ENCODE measurements at regions not wholly inside any gene's neighbourhood (a gene's known extent, or its start where the extent isn't known, plus 50 kb on each side); places are given as distances from the start of the nearest gene placed in this dataset.

GRCh38 chr13:40075281-40075680, 419.8 kb downstream of the COG6 start:
- Histone ChIP-seq H2AFZ (ENCODE audit: low read length) (no peak overlapping the region), H3K27ac (ENCODE audit: low read depth, low read length, poor library complexity, severe bottlenecking) (no peak overlapping the region), H3K9me2 (ENCODE audit: low read depth, low read length) (no peaks in the 10 kb centered on the region), H3K4me3 (ENCODE audit: low read depth, low read length, poor library complexity, severe bottlenecking) (no peak overlapping the region), H4K20me1 (ENCODE audit: insufficient read depth, low read length) (no peaks in the 10 kb centered on the region), H3K9ac (ENCODE audit: low read length) (no peak overlapping the region), H3K79me2 (ENCODE audit: insufficient read depth, low read length) (no peaks in the 10 kb centered on the region), H3F3A (ENCODE audit: insufficient read depth, low read length) (no peaks in the 10 kb centered on the region), H3K27me3 (ENCODE audit: insufficient read depth, low read length) (no peaks in the 10 kb centered on the region), H3K36me3 (ENCODE audit: insufficient read depth, low read length) (no peaks in the 10 kb centered on the region), H3K4me2 (ENCODE audit: low read length) (no peak overlapping the region), H3K4me1 (ENCODE audit: insufficient read depth, low read length, severe bottlenecking) (peaks cover 24% of the 10 kb centered on the region), H3K9me3 (ENCODE audit: low read length) (no peaks in the 10 kb centered on the region)
- TF ChIP-seq CTCF (IDR thresholded peaks at IDR 0.05; ENCODE audit: low read length): no peak
- TF ChIP-seq EZH2 (IDR thresholded peaks at IDR 0.05; ENCODE audit: borderline replicate concordance, low read length): no peak

DNA sequence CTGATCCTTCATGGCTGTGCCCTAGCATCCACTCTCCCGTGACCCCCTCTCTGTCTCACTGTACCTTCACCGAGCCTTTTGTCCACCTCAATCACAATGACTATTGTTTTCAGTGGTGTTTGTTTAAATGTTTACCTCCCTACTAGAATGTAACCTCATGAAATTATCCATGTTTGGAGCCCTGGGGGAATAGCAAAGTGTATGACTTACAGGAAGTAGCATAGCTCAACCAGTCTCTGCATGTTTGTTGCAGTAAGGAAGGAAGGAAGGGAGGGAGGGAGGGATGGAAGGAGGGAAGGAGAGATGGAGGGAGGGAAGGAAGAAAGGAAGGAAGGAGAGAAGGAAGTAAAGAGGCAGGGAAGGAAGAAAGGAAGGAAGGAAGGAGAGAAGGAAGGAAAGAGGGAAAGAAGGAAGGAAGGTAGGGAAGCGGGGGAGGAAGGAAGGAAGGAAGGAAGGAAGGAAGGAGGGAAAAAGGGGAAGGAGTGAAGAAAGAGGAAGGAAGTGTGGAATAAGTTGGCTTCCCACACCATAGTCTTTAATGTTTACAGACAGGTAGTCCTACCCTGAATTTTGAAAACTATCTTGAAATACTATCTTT, 421.4 kb downstream of the COG6 start:
- Histone ChIP-seq H3K79me2 (ENCODE audit: insufficient read depth, low read length) (no peaks in the 10 kb centered on the region), H3K4me1 (ENCODE audit: insufficient read depth, low read length, severe bottlenecking) (peaks cover 12% of the 10 kb centered on the region), H3K9me2 (ENCODE audit: low read depth, low read length) (no peaks in the 10 kb centered on the region), H3K36me3 (ENCODE audit: insufficient read depth, low read length) (peaks cover 11% of the 10 kb centered on the region), H3K9ac (ENCODE audit: low read length) (no peak overlapping the region), H3K9me3 (ENCODE audit: low read length) (no peaks in the 10 kb centered on the region), H3K27me3 (ENCODE audit: insufficient read depth, low read length) (no peaks in the 10 kb centered on the region), H2AFZ (ENCODE audit: low read length) (no peak overlapping the region), H4K20me1 (ENCODE audit: insufficient read depth, low read length) (no peaks in the 10 kb centered on the region), H3K4me3 (ENCODE audit: low read depth, low read length, poor library complexity, severe bottlenecking) (no peak overlapping the region), H3F3A (ENCODE audit: insufficient read depth, low read length) (no peaks in the 10 kb centered on the region), H3K4me2 (ENCODE audit: low read length) (no peak overlapping the region), H3K27ac (ENCODE audit: low read depth, low read length, poor library complexity, severe bottlenecking) (no peak overlapping the region)
- TF ChIP-seq CTCF (IDR thresholded peaks at IDR 0.05; ENCODE audit: low read length) (no peak), EZH2 (IDR thresholded peaks at IDR 0.05; ENCODE audit: borderline replicate concordance, low read length) (no peak)

DNA sequence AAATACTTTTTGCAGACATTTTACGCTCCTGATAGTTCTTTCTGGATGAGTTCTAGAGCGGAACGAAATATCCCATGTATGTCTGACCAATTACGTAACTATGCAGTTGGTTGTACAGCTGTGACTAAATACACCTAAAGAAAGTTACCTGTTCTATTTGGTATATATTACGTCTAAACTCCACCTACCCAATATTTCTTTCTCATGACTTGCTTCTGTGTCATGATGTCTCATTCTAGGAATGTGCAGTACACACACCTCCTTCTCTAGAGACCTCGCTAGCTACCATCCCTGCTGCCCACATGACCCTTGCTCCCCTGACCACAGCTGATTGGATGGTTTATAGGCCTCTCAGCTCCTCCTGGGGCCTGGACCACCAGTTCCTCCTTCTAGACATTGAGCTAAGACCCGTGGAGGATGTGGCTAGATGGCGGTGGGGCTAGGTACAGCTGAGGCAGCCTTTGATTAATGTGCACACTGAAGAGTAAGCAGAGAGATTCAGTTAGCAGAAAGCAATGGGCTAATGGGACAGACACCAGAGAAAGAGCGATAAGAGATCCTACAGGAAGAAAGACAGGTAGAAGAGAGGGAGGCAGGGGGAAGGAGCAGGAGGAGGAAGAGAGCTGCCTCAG, 422.1 kb downstream of the COG6 start:
- Histone ChIP-seq H2AFZ (ENCODE audit: low read length) (no peak overlapping the region), H4K20me1 (ENCODE audit: insufficient read depth, low read length) (no peaks in the 10 kb centered on the region), H3K4me1 (ENCODE audit: insufficient read depth, low read length, severe bottlenecking) (peaks cover 9% of the 10 kb centered on the region)

More for the DNA sequence above, 422.1 kb downstream of the COG6 start:
- H3F3A ChIP-seq (ENCODE audit: insufficient read depth, low read length): no peaks in the 10 kb centered on the region
- TF ChIP-seq EZH2 (IDR thresholded peaks at IDR 0.05; ENCODE audit: borderline replicate concordance, low read length): no peak
- TF ChIP-seq CTCF (IDR thresholded peaks at IDR 0.05; ENCODE audit: low read length): no peak
- peaks cover 13% of the 10 kb centered on the region for H3K36me3 ChIP-seq (ENCODE audit: insufficient read depth, low read length)
- no peak overlapping the region for H3K4me3 ChIP-seq (ENCODE audit: low read depth, low read length, poor library complexity, severe bottlenecking)
- H3K79me2 ChIP-seq (ENCODE audit: insufficient read depth, low read length): no peaks in the 10 kb centered on the region
- no peaks in the 10 kb centered on the region for H3K27me3 ChIP-seq (ENCODE audit: insufficient read depth, low read length)
- H3K27ac ChIP-seq (ENCODE audit: low read depth, low read length, poor library complexity, severe bottlenecking): no peak overlapping the region
- H3K4me2 ChIP-seq (ENCODE audit: low read length): no peak overlapping the region
- H3K9me2 ChIP-seq (ENCODE audit: low read depth, low read length): no peaks in the 10 kb centered on the region
- H3K9me3 ChIP-seq (ENCODE audit: low read length): no peaks in the 10 kb centered on the region
- H3K9ac ChIP-seq (ENCODE audit: low read length): no peak overlapping the region
